ENCODE measurements at regions not wholly inside any gene's neighbourhood (a gene's known extent, or its start where the extent isn't known, plus 50 kb on each side); places are given as distances from the start of the nearest gene placed in this dataset.

GRCh38 chr2:22557406-22557805, 827.6 kb upstream of the KLHL29 start:
- no peak for DNase-seq (ENCODE audit: low spot score)
- no peak for TF ChIP-seq CTCF (conservative IDR thresholded peaks at IDR 0.05; ENCODE audit: low read depth)
- CTCF ChIA-PET, result no interaction called here
- H3K27ac ChIP-seq, result no peak overlapping the region
- POLR2A ChIA-PET (ENCODE audit: low non-redundant PET), result interaction anchor here (0.6 kb wide), 1 partner anchor 1575 kb away, joined by 3 read pairs; no protein-coding TSS in a partner anchor

DNA sequence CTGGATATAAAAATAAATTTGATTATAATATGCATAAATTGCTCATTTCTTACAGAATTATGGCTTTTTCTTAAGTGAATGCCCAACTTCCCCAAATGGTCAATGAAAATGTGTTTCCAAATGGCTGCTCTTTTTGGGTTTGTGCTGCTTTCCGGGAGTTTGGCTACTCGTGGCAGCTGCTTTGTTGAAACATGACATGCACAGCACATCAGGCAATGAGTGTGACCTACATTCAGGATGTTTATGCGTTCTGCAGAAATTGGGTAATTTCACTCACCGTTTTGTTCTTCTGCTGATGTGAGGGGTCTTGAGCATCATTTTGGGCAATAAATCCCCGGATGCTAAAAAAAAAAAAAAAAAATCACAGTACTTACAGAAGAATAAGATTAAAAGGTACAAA, 825.0 kb upstream of the KLHL29 start:
- no peak overlapping the region for H3K27ac ChIP-seq
- no peak for DNase-seq (ENCODE audit: low spot score)
- CTCF ChIA-PET, result no interaction called here
- no peak for TF ChIP-seq CTCF (conservative IDR thresholded peaks at IDR 0.05; ENCODE audit: low read depth)
- POLR2A ChIA-PET (ENCODE audit: low non-redundant PET), result no interaction called here

DNA sequence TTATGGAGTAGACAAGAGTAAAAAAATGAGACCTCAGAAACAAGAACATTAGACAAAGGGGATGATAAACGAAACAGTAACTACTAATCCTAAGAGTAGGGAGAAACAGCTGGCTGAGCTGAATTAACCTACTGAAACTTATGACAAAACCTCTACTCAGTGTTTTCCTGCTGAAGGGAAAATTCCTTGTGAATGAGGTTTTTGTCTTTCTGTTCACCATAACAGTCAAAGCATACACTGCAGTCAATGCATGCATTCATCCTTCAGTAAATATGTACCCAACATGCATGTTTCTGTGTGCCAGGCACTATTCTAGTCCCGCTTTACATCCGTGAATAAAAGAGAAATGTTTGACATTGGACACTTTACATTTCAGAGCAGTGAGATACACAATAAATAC, 805.6 kb upstream of the KLHL29 start:
- H3K27ac ChIP-seq, result no peak overlapping the region
- CTCF ChIA-PET, result interaction anchor here (0.6 kb wide), 1 partner anchor 679 kb away, joined by 4 read pairs; no protein-coding TSS in a partner anchor

DNA sequence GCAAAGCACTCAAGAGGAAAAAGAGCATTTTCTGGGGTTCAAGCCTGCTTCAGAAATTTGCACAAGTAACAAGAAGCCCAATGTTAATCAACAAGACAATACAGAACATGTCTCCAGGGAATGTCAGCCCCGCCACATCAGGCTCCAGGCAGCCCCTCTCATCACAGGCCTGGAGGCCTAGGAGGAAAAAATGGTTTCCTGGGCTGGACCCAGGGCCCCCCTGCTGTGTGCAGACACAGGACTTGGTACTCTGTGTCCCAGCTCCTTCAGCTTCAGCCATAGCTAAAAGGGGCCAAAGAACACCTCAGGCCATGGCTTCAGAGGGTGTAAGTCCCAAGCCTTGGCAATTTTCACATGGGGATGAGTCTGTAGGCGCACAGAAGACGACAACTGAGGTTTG, 802.9 kb upstream of the KLHL29 start:
- CTCF ChIA-PET, result no interaction called here

More for the DNA sequence above, 805.6 kb upstream of the KLHL29 start:
- POLR2A ChIA-PET (ENCODE audit: low non-redundant PET), result no interaction called here
- DNase-seq (ENCODE audit: low spot score), result no peak
- no peak for TF ChIP-seq CTCF (conservative IDR thresholded peaks at IDR 0.05; ENCODE audit: low read depth)

DNA sequence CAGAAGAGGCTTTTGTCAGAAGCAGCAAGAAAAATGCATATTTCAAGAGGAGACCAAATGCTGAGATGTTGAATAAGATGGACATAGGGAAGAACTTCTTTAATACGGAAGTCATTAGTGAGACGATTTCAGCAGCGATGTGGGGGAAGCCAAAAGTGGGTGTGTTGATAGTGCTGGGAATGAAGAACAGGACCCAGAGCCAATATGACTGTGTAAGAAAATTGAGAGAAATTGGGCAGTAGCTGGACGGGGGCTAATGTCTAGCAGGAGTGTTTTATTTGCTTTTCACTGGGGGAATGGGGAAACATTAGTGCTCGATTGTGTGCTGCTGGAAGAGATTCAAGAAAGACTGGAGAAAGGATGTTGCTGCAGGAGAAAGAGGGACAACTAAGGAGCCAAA, 788.7 kb upstream of the KLHL29 start:
- POLR2A ChIA-PET (ENCODE audit: low non-redundant PET), result no interaction called here
- DNase-seq (ENCODE audit: low spot score), result no peak
- CTCF ChIA-PET, result no interaction called here
- no peak overlapping the region for H3K27ac ChIP-seq
- no peak for TF ChIP-seq CTCF (conservative IDR thresholded peaks at IDR 0.05; ENCODE audit: low read depth)

More for the DNA sequence above, 802.9 kb upstream of the KLHL29 start:
- POLR2A ChIA-PET (ENCODE audit: low non-redundant PET), result no interaction called here
- no peak for TF ChIP-seq CTCF (conservative IDR thresholded peaks at IDR 0.05; ENCODE audit: low read depth)
- no peak for DNase-seq (ENCODE audit: low spot score)
- H3K27ac ChIP-seq, result no peak overlapping the region

DNA sequence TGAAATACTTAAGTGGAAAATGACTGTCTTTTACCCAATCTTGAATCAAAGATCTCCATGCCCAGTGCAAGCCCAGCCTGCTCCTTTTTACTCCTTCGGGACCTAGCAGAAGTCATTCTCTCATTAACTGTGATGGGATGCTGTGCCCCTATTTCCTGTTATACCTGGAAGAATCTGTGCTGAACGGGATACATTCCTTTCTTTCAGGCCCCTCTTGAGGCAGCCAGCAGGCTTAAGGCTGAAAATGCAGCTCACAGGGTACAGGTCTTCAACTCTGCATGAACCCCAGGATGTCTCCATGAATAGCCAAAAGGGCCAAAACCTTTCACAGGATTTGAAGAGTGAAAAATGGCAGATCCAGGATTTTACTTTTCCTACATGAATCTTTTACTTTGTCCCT, 784.8 kb upstream of the KLHL29 start:
- ChIA-PET POLR2A (ENCODE audit: low non-redundant PET) (no interaction called here), CTCF (no interaction called here)
- no peak overlapping the region for H3K27ac ChIP-seq
- no peak for DNase-seq (ENCODE audit: low spot score)
- no peak for TF ChIP-seq CTCF (conservative IDR thresholded peaks at IDR 0.05; ENCODE audit: low read depth)

GRCh38 chr2:22600999-22601398, 784.0 kb upstream of the KLHL29 start:
- DNase-seq (ENCODE audit: low spot score), result no peak
- no peak overlapping the region for H3K27ac ChIP-seq
- POLR2A ChIA-PET (ENCODE audit: low non-redundant PET), result no interaction called here
- no peak for TF ChIP-seq CTCF (conservative IDR thresholded peaks at IDR 0.05; ENCODE audit: low read depth)
- CTCF ChIA-PET, result no interaction called here
